NCI-H345 treated with DMSO at 0.1 percent for 48 hours (cell line): ENCODE measurements at regions not wholly inside any gene's neighbourhood (a gene's known extent, or its start where the extent isn't known, plus 50 kb on each side); places are given as distances from the start of the nearest gene placed in this dataset.
A peak's percentile ranks its signal among the peaks of the same experiment; 100 is the strongest.

Experiments
- DNase-seq: peaks from one replicate; lab custom pipeline; 2025; ENCODE audit not compliant: unreplicated experiment; lab: John Stamatoyannopoulos, UW

- DNase-seq: no peak
Observed at GRCh38 chr1:82423174-82423815, 622.6 kb downstream of the ADGRL2 start.

DNA sequence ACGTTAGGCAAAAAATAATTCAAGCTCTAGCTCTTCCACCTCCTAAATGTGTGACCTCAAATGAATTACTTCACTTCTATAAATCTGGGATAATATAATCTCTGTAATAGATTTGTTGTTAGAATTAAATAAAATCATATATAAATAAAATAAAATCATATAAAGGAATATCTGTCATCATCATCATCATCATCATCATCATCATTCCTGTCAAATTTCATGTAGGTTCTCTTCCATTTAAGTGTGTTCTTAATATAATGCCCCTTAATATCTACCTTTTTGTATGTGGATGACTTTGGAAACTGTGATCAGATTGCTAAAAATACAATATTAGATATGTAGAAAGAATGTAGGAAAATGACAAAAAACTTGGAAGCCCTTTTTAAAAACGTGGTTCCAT, 621.0 kb downstream of the ADGRL2 start:
- DNase-seq: no peak

DNA sequence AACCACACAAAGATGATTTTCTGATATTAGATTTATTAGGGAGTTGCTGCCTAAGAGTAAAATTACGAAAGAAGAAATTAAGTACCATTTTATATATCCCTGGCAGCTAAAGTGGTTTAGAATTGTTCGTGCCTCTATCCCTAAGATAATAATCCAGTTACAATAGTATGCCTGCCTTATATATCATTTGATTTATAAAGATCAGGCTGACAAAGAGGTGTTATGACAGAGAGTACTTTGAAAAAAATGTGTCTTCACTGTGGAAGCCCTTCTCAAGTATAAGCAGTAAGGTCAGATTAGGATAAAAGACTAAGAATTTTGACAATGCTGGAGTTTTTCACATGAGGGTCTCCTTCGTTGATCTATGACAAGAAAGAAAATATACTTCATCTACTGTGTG, 619.9 kb downstream of the ADGRL2 start:
- no peak for DNase-seq

GRCh38 chr1:82411605-82412004, 610.9 kb downstream of the ADGRL2 start:
- DNase-seq: no peak

- no peak for DNase-seq
Observed at GRCh38 chr1:82405333-82405732, 604.6 kb downstream of the ADGRL2 start.

GRCh38 chr1:82401116-82401515, 600.4 kb downstream of the ADGRL2 start:
- DNase-seq: no peak

DNA sequence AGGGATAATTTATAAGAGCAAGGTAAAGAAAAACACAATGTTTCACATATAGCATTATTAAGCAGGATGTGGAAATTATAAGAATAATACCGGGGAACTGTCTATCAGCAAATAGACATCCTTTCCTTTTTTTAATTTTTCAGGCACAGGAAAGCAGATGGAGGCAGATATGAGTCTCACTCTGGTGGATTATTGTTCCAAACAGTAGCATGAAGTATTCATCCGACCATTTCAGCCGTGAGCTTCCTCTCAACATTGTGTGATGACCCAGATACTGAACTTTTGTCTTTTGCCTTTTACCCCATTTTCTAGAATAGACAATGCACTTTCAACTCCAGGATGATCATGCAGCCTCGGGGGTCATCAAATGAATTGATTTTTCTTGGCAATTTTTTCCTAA, 599.8 kb downstream of the ADGRL2 start:
- DNase-seq: no peak

DNA sequence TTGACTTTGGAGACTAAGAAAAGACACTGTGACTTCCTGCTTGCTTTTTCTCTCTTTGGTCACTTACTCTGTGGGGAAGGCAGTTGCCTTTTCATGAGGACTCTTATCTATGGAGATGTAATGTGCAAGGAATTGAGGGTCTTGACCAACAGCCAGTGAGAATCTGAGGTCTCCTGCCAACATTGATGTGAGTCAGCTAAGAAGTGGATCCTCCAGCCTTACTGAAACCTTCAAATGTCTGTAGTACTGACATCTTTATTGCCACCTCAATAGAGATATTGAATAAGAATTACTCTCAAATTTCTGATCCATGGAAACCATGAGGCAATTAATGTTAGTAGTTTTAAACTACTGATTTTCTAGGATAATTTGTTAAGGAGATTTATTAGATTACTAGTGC, 598.4 kb downstream of the ADGRL2 start:
- DNase-seq: no peak

- no peak for DNase-seq
Observed at GRCh38 chr1:82398357-82398756, 597.6 kb downstream of the ADGRL2 start.

- DNase-seq: no peak
Observed at GRCh38 chr1:82395440-82395839, 594.7 kb downstream of the ADGRL2 start.

DNA sequence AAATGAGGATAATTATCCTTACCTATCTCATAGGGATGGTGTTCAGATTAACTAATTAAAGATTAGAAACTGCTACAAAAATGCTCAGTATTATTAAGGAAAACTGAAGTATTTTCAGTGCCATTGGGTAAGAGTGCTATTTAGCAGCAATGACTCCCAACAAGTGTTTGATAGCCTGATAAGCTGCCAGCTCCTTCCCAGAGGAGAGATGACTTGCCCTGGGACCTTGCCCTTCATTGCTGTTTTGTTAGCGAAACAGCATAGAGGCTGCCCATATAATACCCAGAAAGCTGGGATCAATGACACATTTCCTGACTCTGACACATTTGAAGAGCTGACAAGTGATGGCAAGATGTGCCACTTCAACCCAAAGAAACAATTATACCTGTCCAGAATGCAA, 592.2 kb downstream of the ADGRL2 start:
- DNase-seq: no peak

DNA sequence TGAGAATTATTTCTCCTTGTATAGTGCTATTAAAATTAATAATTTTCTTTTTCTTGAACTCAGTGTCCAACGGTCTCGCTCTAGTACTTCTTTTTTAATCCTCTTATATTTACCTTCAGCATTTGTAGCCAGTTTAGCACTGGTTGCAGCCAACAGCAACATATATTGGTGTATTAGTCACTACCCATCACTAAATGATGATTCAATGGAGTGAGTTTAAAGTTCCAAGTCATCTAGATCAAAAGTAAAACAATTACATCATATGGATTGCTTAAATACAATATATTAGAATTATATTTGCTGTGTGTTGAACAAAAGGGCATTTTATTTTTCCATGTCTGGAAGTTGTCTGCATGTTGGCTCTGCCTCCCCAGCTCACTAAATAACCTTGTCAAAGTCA, 591.8 kb downstream of the ADGRL2 start:
- DNase-seq: no peak

DNA sequence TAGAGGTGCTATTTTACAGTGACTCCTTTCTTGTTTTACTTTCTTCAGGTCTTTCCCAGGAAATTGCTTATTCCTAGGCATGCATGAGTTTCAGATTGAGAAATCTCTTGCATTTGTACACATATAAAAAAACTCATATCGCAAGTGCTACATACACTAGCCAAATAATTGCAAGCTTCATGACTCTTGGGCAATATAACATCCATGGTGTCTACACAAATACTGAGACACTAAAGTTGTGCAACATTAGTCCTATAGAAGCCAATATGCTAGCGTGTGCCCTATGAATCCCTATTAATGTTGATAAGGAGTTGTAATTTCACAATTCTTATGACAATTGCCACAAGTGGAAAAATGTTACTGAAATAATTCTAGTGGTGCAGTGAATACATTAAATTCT, 591.0 kb downstream of the ADGRL2 start:
- DNase-seq: no peak

- DNase-seq: no peak
Observed at GRCh38 chr1:82390627-82391026, 589.9 kb downstream of the ADGRL2 start.

GRCh38 chr1:82388679-82389078, 587.9 kb downstream of the ADGRL2 start:
- DNase-seq: peak; percentile 66

DNA sequence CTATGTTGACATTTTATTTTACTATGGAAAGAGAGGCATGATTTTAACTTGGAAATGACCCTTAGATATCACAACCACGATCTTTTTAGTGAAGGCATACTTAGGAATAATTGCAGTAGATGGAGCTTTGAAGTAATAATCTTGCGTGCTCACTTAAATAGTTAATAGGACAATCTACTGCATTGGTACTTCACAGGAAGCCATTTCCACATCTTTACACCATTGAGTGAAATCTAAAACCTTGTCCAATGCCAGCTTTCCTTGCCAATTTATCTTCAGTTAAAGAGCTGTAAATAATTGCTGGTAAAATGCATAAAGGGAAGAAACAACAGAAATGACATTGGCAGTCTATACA, 586.3 kb downstream of the ADGRL2 start:
- DNase-seq: no peak

GRCh38 chr1:82386365-82387011, 585.8 kb downstream of the ADGRL2 start:
- DNase-seq: no peak

GRCh38 chr1:82384776-82385175, 584.0 kb downstream of the ADGRL2 start:
- no peak for DNase-seq

GRCh38 chr1:82377201-82377884, 576.6 kb downstream of the ADGRL2 start:
- no peak for DNase-seq

DNA sequence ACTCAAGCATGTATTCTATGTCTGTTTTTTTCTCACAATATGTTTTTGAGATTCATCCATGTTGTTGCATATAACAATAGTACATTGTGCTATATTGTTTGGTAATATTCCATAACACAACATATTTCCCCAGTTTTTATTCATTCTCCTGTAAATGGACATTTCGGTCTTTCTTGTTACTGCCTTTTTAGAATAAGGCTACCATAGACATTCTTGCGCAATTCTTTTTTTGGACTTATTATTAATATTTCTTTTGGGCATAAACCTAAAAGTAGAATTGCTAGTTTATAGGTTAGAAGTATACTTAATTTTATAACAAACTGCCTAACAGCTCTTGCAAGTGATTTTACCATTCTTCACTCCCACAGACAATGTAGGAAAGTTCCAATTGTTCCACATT, 573.0 kb downstream of the ADGRL2 start:
- no peak for DNase-seq

GRCh38 chr1:82371844-82372498, 571.2 kb downstream of the ADGRL2 start:
- DNase-seq: no peak

DNA sequence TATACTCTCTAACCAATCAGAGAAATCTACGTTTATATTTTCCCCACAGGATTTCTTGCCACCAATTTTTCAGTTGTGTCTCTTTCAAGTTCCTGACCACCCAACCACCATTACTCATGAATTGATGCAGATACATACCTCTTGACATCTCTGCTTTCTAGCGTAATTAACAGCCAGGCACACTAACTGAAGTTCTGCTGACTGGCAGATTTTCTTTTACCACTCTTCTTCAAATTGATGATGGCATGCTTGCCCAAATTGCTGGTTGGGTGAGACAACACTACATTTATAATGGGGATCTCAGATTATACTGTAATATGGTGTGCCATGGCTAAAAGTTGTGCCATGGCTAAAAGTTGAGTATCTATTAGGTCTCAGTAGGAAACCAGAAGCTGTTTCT, 566.7 kb downstream of the ADGRL2 start:
- no peak for DNase-seq
